Transverse colon (tissue), 3 donors: ENCODE measurements at regions not wholly inside any gene's neighbourhood (a gene's known extent, or its start where the extent isn't known, plus 50 kb on each side); places are given as distances from the start of the nearest gene placed in this dataset.

Source experiments
- EP300 ChIP-seq: sonication (generic); formaldehyde crosslinking; IDR thresholded peaks from one replicate; pipeline ENCODE4 v1.6.1; 2017; ENCODE audit warnings: antibody characterized with exemption, low read depth
- POLR2A ChIP-seq: fragments of 450-650 bp; IDR thresholded peaks from one replicate; pipeline ENCODE4 v1.6.1; 2016; ENCODE audit warnings: antibody characterized with exemption, mild to moderate bottlenecking, moderate library complexity
- TF ChIP-seq, protein P1 (sequence below), 5 experiments: fragments of 200-600 bp in 3 of 5; fragments of 450-650 bp in 2 of 5; sonication (generic) in 3 of 5; IDR thresholded peaks; 1 replicate in 2 of 5; 2 replicates in 3 of 5; pipeline ENCODE4 v1.5.1; 2016 to 2017; ENCODE audit warnings: antibody characterized with exemption in 5 of 5, inconsistent platforms in 3 of 5, mild to moderate bottlenecking in 2 of 5, moderate library complexity in 1 of 5

DNA sequence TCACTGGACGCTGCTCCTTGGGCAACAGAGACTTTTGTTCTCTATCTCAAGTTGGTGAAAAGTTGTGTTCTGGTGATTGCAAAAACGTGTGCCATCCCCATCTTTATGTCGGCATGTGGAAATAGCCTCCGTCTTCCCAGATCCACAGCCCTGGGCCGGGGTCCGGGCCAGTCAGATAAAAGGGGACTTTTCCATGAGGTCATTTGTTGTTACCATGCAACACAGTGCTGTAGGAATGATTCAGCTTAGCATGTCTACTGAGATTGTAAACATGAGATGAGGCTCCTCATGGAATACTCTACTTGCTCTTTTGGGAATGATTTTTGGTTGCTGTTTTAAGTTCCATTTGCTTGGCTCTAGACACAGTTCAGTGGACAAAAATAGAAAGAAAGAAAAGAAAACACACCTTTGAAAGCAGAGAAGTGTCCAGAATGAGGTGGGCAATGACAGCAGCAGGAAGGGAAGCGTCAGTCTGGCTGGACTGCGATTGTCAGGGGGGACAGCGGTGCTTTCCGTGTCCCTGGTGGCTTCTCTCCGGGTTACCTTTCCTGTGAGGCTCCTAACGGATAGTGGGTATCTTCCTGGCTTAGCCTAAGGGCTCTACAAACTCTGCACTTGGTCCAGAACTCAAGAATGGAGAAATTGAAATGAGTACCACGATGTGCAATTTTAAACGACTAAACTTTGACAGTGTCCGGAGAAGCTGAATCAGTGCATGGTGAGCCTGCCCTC lies 91.6 kb downstream of the TEX29 start:
- TF ChIP-seq, protein P1, sequence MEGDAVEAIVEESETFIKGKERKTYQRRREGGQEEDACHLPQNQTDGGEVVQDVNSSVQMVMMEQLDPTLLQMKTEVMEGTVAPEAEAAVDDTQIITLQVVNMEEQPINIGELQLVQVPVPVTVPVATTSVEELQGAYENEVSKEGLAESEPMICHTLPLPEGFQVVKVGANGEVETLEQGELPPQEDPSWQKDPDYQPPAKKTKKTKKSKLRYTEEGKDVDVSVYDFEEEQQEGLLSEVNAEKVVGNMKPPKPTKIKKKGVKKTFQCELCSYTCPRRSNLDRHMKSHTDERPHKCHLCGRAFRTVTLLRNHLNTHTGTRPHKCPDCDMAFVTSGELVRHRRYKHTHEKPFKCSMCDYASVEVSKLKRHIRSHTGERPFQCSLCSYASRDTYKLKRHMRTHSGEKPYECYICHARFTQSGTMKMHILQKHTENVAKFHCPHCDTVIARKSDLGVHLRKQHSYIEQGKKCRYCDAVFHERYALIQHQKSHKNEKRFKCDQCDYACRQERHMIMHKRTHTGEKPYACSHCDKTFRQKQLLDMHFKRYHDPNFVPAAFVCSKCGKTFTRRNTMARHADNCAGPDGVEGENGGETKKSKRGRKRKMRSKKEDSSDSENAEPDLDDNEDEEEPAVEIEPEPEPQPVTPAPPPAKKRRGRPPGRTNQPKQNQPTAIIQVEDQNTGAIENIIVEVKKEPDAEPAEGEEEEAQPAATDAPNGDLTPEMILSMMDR (IDR thresholded peaks at IDR 0.05), result no peak
- TF ChIP-seq POLR2A (no peak), EP300 (no peak)
